H1 (cell line): ENCODE measurements at regions not wholly inside any gene's neighbourhood (a gene's known extent, or its start where the extent isn't known, plus 50 kb on each side); places are given as distances from the start of the nearest gene placed in this dataset.

ENCODE experiments used
- CTCF ChIA-PET: fragments of 300-600 bp; sonication (Branson Sonifier 250); formaldehyde crosslinking; loops from one replicate; lab custom pipeline; 2021; ENCODE audit not compliant: partially characterized antibody; lab: Charles Lee
- POLR2A ChIA-PET: fragments of 300-600 bp; sonication (Branson Sonifier 250); formaldehyde crosslinking; loops from one replicate; lab custom pipeline; 2021; ENCODE audit warnings: inconsistent platforms; ENCODE audit not compliant: partially characterized antibody; lab: Charles Lee
- DNase-seq, 2 experiments: peaks; one replicate each; pipeline versions ENCODE4 v3.0.0 to v3.0.0-alpha.2; 2010 to 2022; ENCODE audit warnings: low spot score in 2 of 2, low read depth in 1 of 2, mixed read lengths in 1 of 2
- FAIRE-seq: peaks from 2 replicates; lab custom pipeline; 2011; peaks lifted over from hg19 to GRCh38; lab: Jason Lieb, UNC
- H2AFZ ChIP-seq: 2 replicates; pipeline ENCODE4 v1.8.1; 2012; ENCODE audit warnings: low read length, inconsistent platforms
- H2AK5ac ChIP-seq: 2 replicates; pipeline ENCODE4 v1.6.1; 2013; ENCODE audit warnings: low read depth, low read length
- H2BK120ac ChIP-seq: replicated peaks from 2 replicates; pipeline ENCODE3; 2013; ENCODE audit warnings: low read depth, low read length, inconsistent platforms
- H2BK12ac ChIP-seq: 2 replicates; pipeline ENCODE4 v1.6.1; 2013; ENCODE audit warnings: low read depth, low read length
- H2BK15ac ChIP-seq: 2 replicates; pipeline ENCODE4 v1.6.1; 2013; ENCODE audit warnings: low read length
- H2BK20ac ChIP-seq: 2 replicates; pipeline ENCODE4 v1.6.1; 2013; ENCODE audit warnings: low read length
- H2BK5ac ChIP-seq: 2 replicates; pipeline ENCODE4 v1.6.1; 2013; ENCODE audit warnings: low read depth, low read length
- H3K14ac ChIP-seq: 2 replicates; pipeline ENCODE4 v1.6.1; 2013; ENCODE audit warnings: inconsistent platforms; ENCODE audit not compliant: insufficient read length
- H3K18ac ChIP-seq: 2 replicates; pipeline ENCODE4 v1.6.1; 2013; ENCODE audit warnings: low read length; ENCODE audit errors: extremely low read depth
- H3K23ac ChIP-seq: 2 replicates; pipeline ENCODE4 v1.6.1; 2013; ENCODE audit warnings: inconsistent platforms; ENCODE audit not compliant: insufficient read length
- H3K23me2 ChIP-seq: 2 replicates; pipeline ENCODE4 v1.6.1; 2013; ENCODE audit warnings: low read depth, low read length
- H3K27ac ChIP-seq: 2 replicates; pipeline ENCODE4 v1.6.1; 2011; ENCODE audit warnings: low read depth, low read length, inconsistent platforms
- H3K27me3 ChIP-seq, 4 experiments: replicated peaks in 1 of 4; 1 replicate in 1 of 4; 2 replicates in 3 of 4; pipeline versions ENCODE4 v1.6.1 to v1.8.1; 2011 to 2013; ENCODE audit warnings: low read length in 3 of 4, mild to moderate bottlenecking in 3 of 4, inconsistent platforms in 2 of 4, mixed read lengths in 2 of 4, moderate library complexity in 1 of 4; ENCODE audit not compliant: control insufficient read depth in 3 of 4, insufficient read depth in 3 of 4; ENCODE audit errors: extremely low read depth in 1 of 4
- H3K36me3 ChIP-seq, 4 experiments: 2 replicates each; pipeline versions ENCODE4 v1.6.1 to v1.8.1; 2011 to 2013; ENCODE audit warnings: mild to moderate bottlenecking in 4 of 4, low read length in 3 of 4, moderate library complexity in 2 of 4, control low read depth in 1 of 4, inconsistent platforms in 1 of 4; ENCODE audit not compliant: insufficient read depth in 4 of 4, control insufficient read depth in 2 of 4
- H3K4ac ChIP-seq: replicated peaks from 2 replicates; pipeline ENCODE3; 2013; ENCODE audit warnings: low read length, low read depth, mixed read lengths, inconsistent platforms; ENCODE audit not compliant: insufficient read length
- H3K4me1 ChIP-seq, 4 experiments: replicated peaks in 1 of 4; 1 replicate in 1 of 4; 2 replicates in 3 of 4; pipeline versions ENCODE4 v1.6.1 to v1.8.1; 2011 to 2013; ENCODE audit warnings: low read length in 3 of 4, inconsistent platforms in 2 of 4, mixed read lengths in 1 of 4; ENCODE audit not compliant: insufficient read depth in 4 of 4, control insufficient read depth in 3 of 4
- H3K4me2 ChIP-seq, 2 experiments: 2 replicates each; pipeline versions ENCODE4 v1.6.1 to v1.8.1; 2011 to 2013; ENCODE audit warnings: low read depth in 2 of 2, low read length in 2 of 2, control low read depth in 1 of 2, inconsistent platforms in 1 of 2, mild to moderate bottlenecking in 1 of 2; ENCODE audit not compliant: insufficient read depth in 1 of 2
- H3K4me3 ChIP-seq, 4 experiments: fragments of 200-600, 300-600 bp in 1 of 4; sonication (generic), shearing (Covaris generic), sonication (Bioruptor Twin) in 1 of 4; 2 replicates each; pipeline versions ENCODE4 v1.5.1 to v1.8.1; 2011 to 2016; ENCODE audit warnings: low read length in 4 of 4, low read depth in 3 of 4, control low read depth in 2 of 4, inconsistent platforms in 2 of 4, mild to moderate bottlenecking in 2 of 4, mixed read lengths in 1 of 4, moderate library complexity in 1 of 4; ENCODE audit not compliant: insufficient read depth in 2 of 4; ENCODE audit errors: extremely low read depth in 1 of 4
- H3K56ac ChIP-seq: replicated peaks from 2 replicates; pipeline ENCODE3; 2013; ENCODE audit warnings: low read depth, mild to moderate bottlenecking, mixed read lengths, low read length, inconsistent platforms; ENCODE audit not compliant: insufficient read length
- H3K79me1 ChIP-seq: 2 replicates; pipeline ENCODE4 v1.6.1; 2013; ENCODE audit warnings: low read depth, low read length, control low read depth
- H3K79me2 ChIP-seq, 2 experiments: 2 replicates each; pipeline versions ENCODE4 v1.6.1 to v1.8.1; 2012 to 2013; ENCODE audit warnings: low read length in 2 of 2, mild to moderate bottlenecking in 2 of 2, inconsistent platforms in 1 of 2; ENCODE audit not compliant: insufficient read depth in 2 of 2, control insufficient read depth in 1 of 2
- H3K9ac ChIP-seq, 4 experiments: replicated peaks in 1 of 4; 1 replicate in 1 of 4; 2 replicates in 3 of 4; pipeline versions ENCODE4 v1.6.1 to v1.8.1; 2011 to 2013; ENCODE audit warnings: low read depth in 3 of 4, low read length in 3 of 4, control low read depth in 2 of 4, mild to moderate bottlenecking in 2 of 4, moderate library complexity in 2 of 4, inconsistent platforms in 1 of 4; ENCODE audit errors: extremely low read depth in 1 of 4
- H3K9me3 ChIP-seq, 2 experiments: 2 replicates each; pipeline versions ENCODE4 v1.6.1 to v1.8.1; 2012 to 2013; ENCODE audit warnings: mild to moderate bottlenecking in 2 of 2, moderate library complexity in 2 of 2, control low read depth in 1 of 2, inconsistent platforms in 1 of 2, low read depth in 1 of 2, low read length in 1 of 2, mixed read lengths in 1 of 2; ENCODE audit not compliant: insufficient read depth in 2 of 2
- H4K20me1 ChIP-seq, 2 experiments: replicated peaks in 1 of 2; 2 replicates each; pipeline versions ENCODE3 to v1.8.1; 2011 to 2013; ENCODE audit warnings: inconsistent platforms in 2 of 2, low read length in 2 of 2, mild to moderate bottlenecking in 1 of 2; ENCODE audit not compliant: insufficient read depth in 2 of 2, control insufficient read depth in 1 of 2
- H4K5ac ChIP-seq: 2 replicates; pipeline ENCODE4 v1.6.1; 2013; ENCODE audit warnings: low read length, low read depth, mixed read lengths, inconsistent platforms; ENCODE audit not compliant: insufficient read length
- H4K8ac ChIP-seq: 2 replicates; pipeline ENCODE4 v1.8.0; 2013; ENCODE audit warnings: mild to moderate bottlenecking, moderate library complexity, low read length, inconsistent platforms; ENCODE audit not compliant: insufficient read depth; ENCODE audit errors: extremely low read depth
- H4K91ac ChIP-seq: replicated peaks from 2 replicates; pipeline ENCODE3; 2013; ENCODE audit warnings: low read length, mixed read lengths, inconsistent platforms; ENCODE audit not compliant: insufficient read length
- CBX5 ChIP-seq: fragments of 300-800, 300-1000 bp; sonication (generic); IDR thresholded peaks from 2 replicates; pipeline ENCODE4 v1.7.1; 2016; ENCODE audit warnings: antibody characterized with exemption, low read length, low read depth
- CHD1 ChIP-seq: IDR thresholded peaks from 2 replicates; pipeline ENCODE4 v1.6.1; 2012; ENCODE audit warnings: low read depth, low read length, improper control_type of control experiment
- CHD2 ChIP-seq: IDR thresholded peaks from 2 replicates; pipeline ENCODE4 v1.6.1; 2012; ENCODE audit warnings: low read length, improper control_type of control experiment
- MAX ChIP-seq: IDR thresholded peaks from 2 replicates; pipeline ENCODE4 v1.6.1; 2012; ENCODE audit warnings: inconsistent platforms
- NANOG ChIP-seq: IDR thresholded peaks from 2 replicates; pipeline ENCODE4 v1.6.1; 2011; ENCODE audit warnings: low read length, low read depth, mild to moderate bottlenecking, inconsistent platforms; ENCODE audit not compliant: insufficient read depth, poor library complexity, severe bottlenecking
- POLR2AphosphoS5 ChIP-seq: IDR thresholded peaks from 2 replicates; pipeline ENCODE4 v1.6.1; 2011; ENCODE audit warnings: low read depth, low read length
- RAD21 ChIP-seq, 2 experiments: IDR thresholded peaks in 1 of 2; conservative IDR thresholded peaks in 1 of 2; 2 replicates each; pipeline ENCODE4 v1.6.1; 2011; ENCODE audit warnings: low read depth in 2 of 2, low read length in 2 of 2, improper control_type of control experiment in 1 of 2, inconsistent platforms in 1 of 2, mild to moderate bottlenecking in 1 of 2, moderate library complexity in 1 of 2
- RBBP5 ChIP-seq: IDR thresholded peaks from 2 replicates; pipeline ENCODE4 v1.7.1; 2012; ENCODE audit warnings: low read depth, mild to moderate bottlenecking, inconsistent platforms, low read length, moderate library complexity, borderline replicate concordance
- RXRA ChIP-seq: IDR thresholded peaks from 2 replicates; pipeline ENCODE4 v1.6.1; 2011; ENCODE audit warnings: low read depth, mild to moderate bottlenecking, low read length, moderate library complexity; ENCODE audit not compliant: insufficient read depth
- SIRT6 ChIP-seq: IDR thresholded peaks from one replicate; pipeline ENCODE4 v1.7.1; 2012; ENCODE audit warnings: low read length, inconsistent platforms
- SP1 ChIP-seq: IDR thresholded peaks from 2 replicates; pipeline ENCODE4 v1.6.1; 2011; ENCODE audit warnings: low read depth, low read length
- WGBS, 2 experiments: shearing (Covaris generic) in 1 of 2; methylation state at CpG; one replicate each; pipeline versions ENCODE4 v1.1.6 to v1.1.7; 2013 to 2015; ENCODE audit warnings: low lambda C conversion rate in 2 of 2, mixed read lengths in 2 of 2, inconsistent platforms in 1 of 2, low coverage in 1 of 2, missing lambda C conversion rate in 1 of 2; ENCODE audit not compliant: insufficient replicate concordance in 2 of 2, insufficient coverage in 1 of 2, insufficient read length in 1 of 2; ENCODE audit errors: extremely low coverage in 1 of 2, missing lambda C conversion rate in 1 of 2; 5-methylcytosine and 5-hydroxymethylcytosine counted together

DNA sequence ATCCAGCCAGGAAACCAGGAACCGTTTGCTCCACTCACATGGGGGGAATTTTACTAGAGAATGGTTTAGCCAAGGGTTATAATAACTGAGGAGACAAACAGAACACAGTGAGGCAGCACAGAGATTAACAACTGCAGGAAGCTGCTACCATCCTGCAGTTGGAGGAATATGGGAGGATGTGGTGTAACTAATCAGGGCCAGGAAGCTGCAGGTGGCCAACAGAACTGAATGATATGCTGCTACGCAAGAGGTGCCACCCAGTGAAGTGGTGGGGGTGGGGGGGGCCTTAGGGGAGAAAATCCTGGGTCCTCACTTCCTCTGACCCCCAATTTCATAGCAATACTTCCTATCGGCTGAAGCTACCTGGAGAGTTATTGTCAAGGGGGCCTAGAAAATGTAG lies 306.4 kb upstream of the STT3B start:
- no peak overlapping the region for H3K18ac ChIP-seq
- no peak overlapping the region for H2BK5ac ChIP-seq
- H3K56ac ChIP-seq: no peak overlapping the region
- FAIRE-seq (no peak), DNase-seq (no peak)
- no peak overlapping the region for H2BK12ac ChIP-seq
- H3K23me2 ChIP-seq: no peaks in the 10 kb centered on the region
- no peak overlapping the region for H4K8ac ChIP-seq
- no peak overlapping the region for H3K4me2 ChIP-seq
- no peak overlapping the region for H3K9ac ChIP-seq
- ChIA-PET POLR2A (no interaction called here), CTCF (interaction anchor here (6.2 kb wide), 1 partner anchor 17 kb away, joined by 35 read pairs; no protein-coding TSS in a partner anchor)
- no peak overlapping the region for H2BK20ac ChIP-seq
- H3K36me3 ChIP-seq: no peaks in the 10 kb centered on the region
- WGBS, 2 experiments: 96% methylated on average over 3 of the region's 3 CpGs; no CpG with 5 or more reads in 1 of the 2 experiments
- no peaks in the 10 kb centered on the region for H4K20me1 ChIP-seq
- TF ChIP-seq POLR2AphosphoS5: no peak
- TF ChIP-seq RAD21 (IDR thresholded peaks at IDR 0.05 in 1 of 2, conservative IDR thresholded peaks at IDR 0.05 in 1 of 2; ENCODE audit: low read depth in 2 of 2, low read length in 2 of 2): no peak
- TF ChIP-seq SP1: no peak
- no peak for TF ChIP-seq NANOG
- no peak for TF ChIP-seq CHD2
- TF ChIP-seq RBBP5: no peak
- TF ChIP-seq RXRA: no peak
- TF ChIP-seq CBX5: no peak
- no peak for TF ChIP-seq CHD1
- TF ChIP-seq MAX: no peak
- no peak for TF ChIP-seq SIRT6
- no peak overlapping the region for H3K23ac ChIP-seq
- no peaks in the 10 kb centered on the region for H3K9me3 ChIP-seq
- H2BK120ac ChIP-seq: no peak overlapping the region
- H3K79me1 ChIP-seq: no peaks in the 10 kb centered on the region
- no peak overlapping the region for H3K4ac ChIP-seq
- no peak overlapping the region for H4K5ac ChIP-seq
- H3K4me3 ChIP-seq: no peak overlapping the region
- H3K4me1 ChIP-seq: peaks cover 0 to 2% (median under 1%) of the 10 kb centered on the region in 4 experiments; a peak in 2 of 7 replicates
- no peak overlapping the region for H2BK15ac ChIP-seq
- no peak overlapping the region for H2AFZ ChIP-seq
- H2AK5ac ChIP-seq: no peak overlapping the region
- no peaks in the 10 kb centered on the region for H3K27me3 ChIP-seq
- H3K27ac ChIP-seq: no peak overlapping the region
- H4K91ac ChIP-seq: no peak overlapping the region
- H3K14ac ChIP-seq: no peak overlapping the region
- no peaks in the 10 kb centered on the region for H3K79me2 ChIP-seq
